ENCODE measurements at regions not wholly inside any gene's neighbourhood (a gene's known extent, or its start where the extent isn't known, plus 50 kb on each side); places are given as distances from the start of the nearest gene placed in this dataset.

DNA sequence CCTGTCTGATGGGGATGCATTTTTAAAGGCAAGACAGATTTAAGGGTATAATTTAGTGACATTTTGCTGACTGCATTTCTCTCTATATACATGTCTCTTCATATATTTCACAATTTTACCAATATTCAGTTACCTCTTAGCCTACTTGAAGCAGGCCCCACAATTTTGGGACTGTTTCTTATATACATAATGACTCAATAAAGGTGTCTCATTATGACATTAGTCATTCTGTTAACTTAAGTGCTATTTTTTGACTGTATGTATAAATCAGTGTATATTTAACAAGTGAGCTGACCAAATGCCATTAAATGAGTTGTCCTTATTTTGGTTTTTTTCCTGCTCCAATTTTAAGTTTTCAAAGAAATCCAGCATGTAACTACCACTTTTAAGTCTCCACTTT lies 313.3 kb downstream of the SOX4 start:
- H3K4me2 ChIP-seq (ENCODE audit: low read length): no peak overlapping the region
- no peak for TF ChIP-seq CTCF (IDR thresholded peaks at IDR 0.05)
- no peak overlapping the region for H3K9ac ChIP-seq
- H3K4me3 ChIP-seq (ENCODE audit: low read depth, low read length): no peak overlapping the region
- no peaks in the 10 kb centered on the region for H3K9me3 ChIP-seq (ENCODE audit: control insufficient read depth, low read length)
- H2AFZ ChIP-seq: no peak overlapping the region
- H3K27me3 ChIP-seq (ENCODE audit: control insufficient read depth, insufficient read depth, low read length): no peaks in the 10 kb centered on the region
- no peak overlapping the region for H3K27ac ChIP-seq
- no peaks in the 10 kb centered on the region for H3K4me1 ChIP-seq
- H3K79me2 ChIP-seq: no peaks in the 10 kb centered on the region
- H3K36me3 ChIP-seq (ENCODE audit: control insufficient read depth, insufficient read depth, low read length): no peaks in the 10 kb centered on the region

DNA sequence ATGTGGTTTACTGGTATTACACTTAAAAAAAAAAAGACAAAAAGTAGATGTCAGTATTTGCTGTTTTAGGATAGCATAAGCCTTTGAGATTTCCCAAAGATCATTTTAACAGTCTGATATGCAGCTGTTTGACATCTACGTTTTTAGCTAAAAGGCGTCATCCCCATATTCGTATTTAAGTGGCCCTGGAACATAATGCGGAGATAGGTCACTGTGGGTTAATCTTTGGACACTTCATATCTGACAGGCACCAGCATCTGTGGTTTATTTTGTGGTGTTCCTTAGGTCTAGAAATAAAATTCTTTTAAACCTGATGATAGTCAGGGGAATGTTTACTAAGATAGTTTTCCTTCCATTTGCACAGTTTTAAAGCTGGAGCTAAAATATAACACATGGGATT lies 313.7 kb downstream of the SOX4 start:
- H3K27ac ChIP-seq: no peak overlapping the region
- H3K4me3 ChIP-seq (ENCODE audit: low read depth, low read length): no peak overlapping the region
- no peak overlapping the region for H3K4me2 ChIP-seq (ENCODE audit: low read length)
- no peaks in the 10 kb centered on the region for H3K36me3 ChIP-seq (ENCODE audit: control insufficient read depth, insufficient read depth, low read length)
- H3K9ac ChIP-seq: no peak overlapping the region
- no peaks in the 10 kb centered on the region for H3K4me1 ChIP-seq
- H3K79me2 ChIP-seq: no peaks in the 10 kb centered on the region
- no peaks in the 10 kb centered on the region for H3K9me3 ChIP-seq (ENCODE audit: control insufficient read depth, low read length)
- TF ChIP-seq CTCF (IDR thresholded peaks at IDR 0.05): no peak
- no peak overlapping the region for H2AFZ ChIP-seq
- H3K27me3 ChIP-seq (ENCODE audit: control insufficient read depth, insufficient read depth, low read length): no peaks in the 10 kb centered on the region

- no peak overlapping the region for H3K4me3 ChIP-seq (ENCODE audit: low read depth, low read length)
- H3K27ac ChIP-seq: no peak overlapping the region
- H3K4me1 ChIP-seq: no peaks in the 10 kb centered on the region
- H3K79me2 ChIP-seq: no peaks in the 10 kb centered on the region
- H3K9me3 ChIP-seq (ENCODE audit: control insufficient read depth, low read length): no peaks in the 10 kb centered on the region
- no peak overlapping the region for H3K9ac ChIP-seq
- H3K36me3 ChIP-seq (ENCODE audit: control insufficient read depth, insufficient read depth, low read length): no peaks in the 10 kb centered on the region
- no peaks in the 10 kb centered on the region for H3K27me3 ChIP-seq (ENCODE audit: control insufficient read depth, insufficient read depth, low read length)
- TF ChIP-seq CTCF (IDR thresholded peaks at IDR 0.05): no peak
- no peak overlapping the region for H2AFZ ChIP-seq
- H3K4me2 ChIP-seq (ENCODE audit: low read length): no peak overlapping the region
These were observed 314.8 kb downstream of the SOX4 start for GRCh38 chr6:21908161-21908848.

DNA sequence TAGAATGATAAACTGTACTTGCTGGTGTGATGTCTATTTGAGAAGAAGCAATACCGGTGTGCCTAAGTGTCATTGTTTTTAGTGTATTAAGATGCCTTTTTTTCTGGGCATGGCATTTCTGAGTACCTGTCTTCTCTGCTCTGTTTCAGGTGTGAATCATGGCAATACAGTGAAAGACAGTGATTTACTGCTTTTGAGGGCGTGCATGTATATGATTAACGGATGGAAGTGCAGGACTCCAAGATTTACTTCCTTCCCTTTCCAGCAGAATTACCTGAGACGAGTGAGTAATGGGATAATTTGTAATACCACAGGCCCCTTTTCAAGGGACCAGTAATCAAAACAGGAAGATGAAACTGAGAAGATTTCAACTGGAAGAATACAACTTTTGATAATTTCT lies 315.8 kb downstream of the SOX4 start:
- Histone ChIP-seq H3K27me3 (ENCODE audit: control insufficient read depth, insufficient read depth, low read length) (no peaks in the 10 kb centered on the region), H3K79me2 (no peaks in the 10 kb centered on the region), H3K9ac (no peak overlapping the region), H3K4me3 (ENCODE audit: low read depth, low read length) (no peak overlapping the region), H3K27ac (no peak overlapping the region), H2AFZ (no peak overlapping the region), H3K9me3 (ENCODE audit: control insufficient read depth, low read length) (no peaks in the 10 kb centered on the region), H3K4me2 (ENCODE audit: low read length) (no peak overlapping the region), H3K4me1 (no peaks in the 10 kb centered on the region), H3K36me3 (ENCODE audit: control insufficient read depth, insufficient read depth, low read length) (no peaks in the 10 kb centered on the region)
- no peak for TF ChIP-seq CTCF (IDR thresholded peaks at IDR 0.05)

GRCh38 chr6:21911208-21911607 lies 317.7 kb downstream of the SOX4 start:
- Histone ChIP-seq H3K9me3 (ENCODE audit: control insufficient read depth, low read length) (no peaks in the 10 kb centered on the region), H3K9ac (no peak overlapping the region), H3K4me1 (no peaks in the 10 kb centered on the region), H2AFZ (no peak overlapping the region), H3K27me3 (ENCODE audit: control insufficient read depth, insufficient read depth, low read length) (no peaks in the 10 kb centered on the region), H3K4me2 (ENCODE audit: low read length) (no peak overlapping the region), H3K4me3 (ENCODE audit: low read depth, low read length) (no peak overlapping the region), H3K36me3 (ENCODE audit: control insufficient read depth, insufficient read depth, low read length) (no peaks in the 10 kb centered on the region), H3K27ac (no peak overlapping the region), H3K79me2 (no peaks in the 10 kb centered on the region)
- TF ChIP-seq CTCF (IDR thresholded peaks at IDR 0.05): no peak
